Activated naive CD8-positive, alpha-beta T cell treated with anti-CD3 and anti-CD28 coated beads, Interleukin-2, amount 50 U/mL, for 24 hours (primary cell): ENCODE measurements at regions not wholly inside any gene's neighbourhood (a gene's known extent, or its start where the extent isn't known, plus 50 kb on each side); places are given as distances from the start of the nearest gene placed in this dataset.
A peak's percentile ranks its signal among the peaks of the same experiment; 100 is the strongest.

ENCODE experiments used
- ATAC-seq: fragments of 150-1000 bp; cut with Tn5 transposase; one replicate; pipeline ENCODE4 v1.10.0; 2021
- DNase-seq: peaks from one replicate; pipeline ENCODE4 v3.0.0; 2021
- H3K27ac Mint-ChIP-seq: one replicate; pipeline ENCODE4 v1.8.0; 2021; ENCODE audit warnings: mild to moderate bottlenecking, mixed read lengths
- H3K27me3 Mint-ChIP-seq: one replicate; pipeline ENCODE4 v1.8.0; 2021; ENCODE audit warnings: mixed read lengths
- H3K36me3 Mint-ChIP-seq: one replicate; pipeline ENCODE4 v1.8.0; 2021; ENCODE audit warnings: low read depth, mixed read lengths
- H3K4me1 Mint-ChIP-seq: one replicate; pipeline ENCODE4 v1.8.0; 2021; ENCODE audit warnings: mixed read lengths
- H3K4me3 Mint-ChIP-seq: one replicate; pipeline ENCODE4 v1.8.0; 2021; ENCODE audit warnings: mild to moderate bottlenecking, moderate library complexity, mixed read lengths
- H3K9me3 Mint-ChIP-seq: one replicate; pipeline ENCODE4 v1.8.0; 2021; ENCODE audit warnings: mixed read lengths

DNA sequence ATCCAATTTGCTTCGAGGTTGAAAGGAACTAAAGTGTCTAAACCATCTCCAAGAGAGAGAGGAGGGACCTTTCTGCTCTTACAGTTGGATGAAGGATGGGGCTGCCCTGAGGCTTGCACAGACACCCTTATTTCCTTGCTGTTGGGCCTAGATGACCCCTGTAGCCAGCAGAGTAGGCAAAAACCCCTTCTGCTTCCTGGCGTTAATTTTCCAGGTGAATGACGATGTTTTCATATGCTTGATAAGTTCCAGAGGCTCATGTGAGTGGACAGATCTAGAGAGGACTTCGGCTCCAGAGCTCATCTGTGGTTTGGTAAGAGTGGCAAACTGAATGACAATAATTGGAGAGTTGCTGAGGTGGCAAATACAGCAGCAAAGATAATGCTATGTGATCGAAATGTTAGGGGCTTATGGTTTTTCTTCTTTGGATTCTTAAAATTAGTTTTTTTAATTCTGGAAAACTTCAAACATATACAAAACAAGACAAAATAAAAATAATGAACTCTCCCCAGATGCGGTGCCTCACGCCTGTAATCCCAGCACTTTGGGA lies 98.6 kb upstream of the MAP4K3 start:
- peaks cover 2% of the 10 kb centered on the region for H3K36me3 Mint-ChIP-seq

DNA sequence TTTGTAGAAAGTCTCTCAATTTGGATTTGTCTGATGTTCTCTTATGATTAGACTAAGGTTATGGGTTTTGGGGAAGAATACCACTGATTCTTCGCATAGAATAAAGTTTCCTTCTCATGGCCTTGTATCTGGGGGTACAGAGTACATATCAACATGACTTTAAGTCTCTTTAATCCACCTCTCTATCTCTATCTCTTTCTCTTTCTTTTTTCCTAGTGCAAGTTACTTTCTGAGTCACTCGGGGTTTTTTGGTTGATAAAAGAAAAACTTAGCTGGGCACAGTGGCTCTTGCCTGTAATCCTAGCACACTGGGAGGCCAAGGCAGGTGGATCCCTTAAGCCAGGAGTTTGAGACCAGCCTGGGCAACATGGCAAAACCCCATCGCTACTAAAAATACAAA lies 100.1 kb upstream of the MAP4K3 start:
- Mint-ChIP-seq H3K27me3 (no peaks in the 10 kb centered on the region), H3K27ac (peak overlapping the region; percentile 5), H3K4me1 (peaks cover 20% of the 10 kb centered on the region), H3K9me3 (no peaks in the 10 kb centered on the region), H3K4me3 (no peak overlapping the region), H3K36me3 (peaks cover 2% of the 10 kb centered on the region)
- ATAC-seq = peak; percentile 77
- no peak for DNase-seq

More for the DNA sequence above, 98.6 kb upstream of the MAP4K3 start:
- no peak for ATAC-seq
- Mint-ChIP-seq H3K27ac (no peak overlapping the region), H3K4me3 (no peak overlapping the region), H3K9me3 (no peaks in the 10 kb centered on the region), H3K4me1 (peaks cover 14% of the 10 kb centered on the region), H3K27me3 (no peaks in the 10 kb centered on the region)
- DNase-seq = no peak

- ATAC-seq (no peak), DNase-seq (no peak)
- Mint-ChIP-seq H3K27me3 (no peaks in the 10 kb centered on the region), H3K9me3 (no peaks in the 10 kb centered on the region), H3K36me3 (peaks cover 2% of the 10 kb centered on the region), H3K4me3 (no peak overlapping the region), H3K27ac (no peak overlapping the region), H3K4me1 (peaks cover 20% of the 10 kb centered on the region)
These were observed 101.6 kb upstream of the MAP4K3 start for GRCh38 chr2:39538718-39539117.

GRCh38 chr2:39540414-39540813 lies 103.3 kb upstream of the MAP4K3 start:
- ATAC-seq (no peak), DNase-seq (no peak)
- H3K27ac Mint-ChIP-seq = peak overlapping the region; percentile 8
- H3K4me3 Mint-ChIP-seq = no peak overlapping the region
- peaks cover 21% of the 10 kb centered on the region for H3K4me1 Mint-ChIP-seq
- peaks cover 6% of the 10 kb centered on the region for H3K27me3 Mint-ChIP-seq
- H3K9me3 Mint-ChIP-seq = no peaks in the 10 kb centered on the region
- H3K36me3 Mint-ChIP-seq = peaks cover 2% of the 10 kb centered on the region

GRCh38 chr2:39541011-39541930 lies 104.2 kb upstream of the MAP4K3 start:
- Mint-ChIP-seq H3K9me3 (no peaks in the 10 kb centered on the region), H3K4me3 (no peak overlapping the region), H3K4me1 (peaks cover 21% of the 10 kb centered on the region), H3K27ac (peak overlapping the region; percentile 8), H3K27me3 (peaks cover 6% of the 10 kb centered on the region), H3K36me3 (peaks cover 2% of the 10 kb centered on the region)
- peak; percentile 35 for ATAC-seq
- DNase-seq = no peak

DNA sequence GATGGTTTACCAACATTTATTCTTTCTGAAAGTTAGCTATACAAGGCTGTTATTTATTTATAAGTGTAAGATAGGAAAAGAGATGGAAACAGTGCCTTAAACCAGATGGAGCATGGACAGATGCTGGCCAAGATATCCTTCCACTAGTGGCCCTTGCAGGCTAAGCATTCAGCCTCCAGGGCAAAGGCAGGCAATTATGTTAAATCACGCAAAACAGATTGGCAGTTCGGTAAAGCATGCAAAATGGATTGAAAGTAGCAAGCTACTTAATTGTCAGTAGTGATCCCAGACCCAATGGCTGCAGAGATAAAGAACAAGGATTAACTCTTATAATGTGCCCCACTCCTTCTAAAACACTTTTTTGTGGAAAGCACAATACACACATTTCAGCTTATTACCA lies 105.4 kb upstream of the MAP4K3 start:
- no peak overlapping the region for H3K4me3 Mint-ChIP-seq
- peaks cover 6% of the 10 kb centered on the region for H3K27me3 Mint-ChIP-seq
- ATAC-seq = no peak
- no peak for DNase-seq
- H3K4me1 Mint-ChIP-seq = peaks cover 16% of the 10 kb centered on the region
- no peak overlapping the region for H3K27ac Mint-ChIP-seq
- H3K9me3 Mint-ChIP-seq = no peaks in the 10 kb centered on the region
- peaks cover 2% of the 10 kb centered on the region for H3K36me3 Mint-ChIP-seq

DNA sequence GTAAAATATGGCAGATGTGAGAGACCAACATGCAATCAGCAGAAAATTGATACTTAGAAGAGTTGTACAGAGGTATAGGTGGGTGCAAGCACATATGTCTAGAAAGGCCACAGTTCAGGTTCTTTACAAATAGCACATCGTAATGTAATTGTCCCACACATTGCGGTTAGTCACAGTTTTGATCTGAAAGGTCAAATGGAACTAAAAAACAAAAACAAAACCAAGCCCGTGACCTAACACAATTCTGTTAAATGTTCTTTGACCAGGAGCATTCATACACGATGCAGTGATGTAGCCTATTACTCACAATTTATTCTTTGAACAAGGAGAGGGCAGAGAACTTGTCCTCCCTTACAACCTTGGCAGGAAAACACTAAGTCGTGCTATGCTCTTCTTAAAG lies 108.9 kb upstream of the MAP4K3 start:
- Mint-ChIP-seq H3K36me3 (no peaks in the 10 kb centered on the region), H3K27ac (no peak overlapping the region), H3K27me3 (peaks cover 8% of the 10 kb centered on the region), H3K4me3 (no peak overlapping the region), H3K9me3 (no peaks in the 10 kb centered on the region), H3K4me1 (peaks cover 7% of the 10 kb centered on the region)
- no peak for ATAC-seq
- DNase-seq = no peak

DNA sequence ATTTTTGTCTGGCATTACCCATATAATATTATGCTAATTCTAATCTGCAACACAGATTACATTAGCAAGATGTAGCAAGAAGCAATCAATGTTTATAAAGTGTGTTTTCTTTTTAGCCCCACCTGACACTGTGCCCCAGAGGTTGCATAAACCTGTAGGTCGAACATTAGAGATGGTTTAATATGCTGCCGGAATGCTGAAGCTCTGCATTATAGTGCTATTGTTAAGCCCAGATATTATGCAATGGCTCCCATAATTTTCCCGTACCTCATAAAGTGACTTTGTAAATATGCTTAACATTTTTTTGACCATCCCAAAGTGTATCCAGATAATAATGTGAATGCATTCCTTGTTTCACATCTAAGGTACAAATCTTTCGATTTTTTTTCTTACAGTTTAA lies 109.3 kb upstream of the MAP4K3 start:
- no peaks in the 10 kb centered on the region for H3K9me3 Mint-ChIP-seq
- H3K27me3 Mint-ChIP-seq = peaks cover 8% of the 10 kb centered on the region
- peaks cover 4% of the 10 kb centered on the region for H3K4me1 Mint-ChIP-seq
- H3K27ac Mint-ChIP-seq = no peak overlapping the region
- no peaks in the 10 kb centered on the region for H3K36me3 Mint-ChIP-seq
- no peak for DNase-seq
- no peak for ATAC-seq
- H3K4me3 Mint-ChIP-seq = no peak overlapping the region

DNA sequence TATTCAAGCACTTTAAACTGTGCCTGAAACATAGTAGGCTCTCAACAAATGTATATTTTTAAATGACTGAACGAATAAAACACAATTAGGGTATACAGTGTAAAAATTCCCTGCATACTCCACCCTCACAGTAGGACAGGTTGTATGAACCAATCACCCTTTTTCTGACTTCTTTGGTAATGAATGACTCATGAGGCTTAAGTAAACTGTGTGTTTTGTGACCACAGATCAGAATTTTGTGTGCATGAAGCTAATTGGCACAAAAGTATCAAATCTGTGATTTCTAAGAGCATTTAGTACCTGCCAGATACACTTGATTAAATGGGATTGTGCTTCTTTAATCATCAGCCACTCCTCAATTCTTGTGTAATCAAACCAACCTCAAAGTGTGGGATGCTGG lies 109.9 kb upstream of the MAP4K3 start:
- no peaks in the 10 kb centered on the region for H3K36me3 Mint-ChIP-seq
- peaks cover 4% of the 10 kb centered on the region for H3K4me1 Mint-ChIP-seq
- no peak overlapping the region for H3K27ac Mint-ChIP-seq
- no peaks in the 10 kb centered on the region for H3K9me3 Mint-ChIP-seq
- H3K4me3 Mint-ChIP-seq = no peak overlapping the region
- no peak for DNase-seq
- H3K27me3 Mint-ChIP-seq = peaks cover 8% of the 10 kb centered on the region
- no peak for ATAC-seq

DNA sequence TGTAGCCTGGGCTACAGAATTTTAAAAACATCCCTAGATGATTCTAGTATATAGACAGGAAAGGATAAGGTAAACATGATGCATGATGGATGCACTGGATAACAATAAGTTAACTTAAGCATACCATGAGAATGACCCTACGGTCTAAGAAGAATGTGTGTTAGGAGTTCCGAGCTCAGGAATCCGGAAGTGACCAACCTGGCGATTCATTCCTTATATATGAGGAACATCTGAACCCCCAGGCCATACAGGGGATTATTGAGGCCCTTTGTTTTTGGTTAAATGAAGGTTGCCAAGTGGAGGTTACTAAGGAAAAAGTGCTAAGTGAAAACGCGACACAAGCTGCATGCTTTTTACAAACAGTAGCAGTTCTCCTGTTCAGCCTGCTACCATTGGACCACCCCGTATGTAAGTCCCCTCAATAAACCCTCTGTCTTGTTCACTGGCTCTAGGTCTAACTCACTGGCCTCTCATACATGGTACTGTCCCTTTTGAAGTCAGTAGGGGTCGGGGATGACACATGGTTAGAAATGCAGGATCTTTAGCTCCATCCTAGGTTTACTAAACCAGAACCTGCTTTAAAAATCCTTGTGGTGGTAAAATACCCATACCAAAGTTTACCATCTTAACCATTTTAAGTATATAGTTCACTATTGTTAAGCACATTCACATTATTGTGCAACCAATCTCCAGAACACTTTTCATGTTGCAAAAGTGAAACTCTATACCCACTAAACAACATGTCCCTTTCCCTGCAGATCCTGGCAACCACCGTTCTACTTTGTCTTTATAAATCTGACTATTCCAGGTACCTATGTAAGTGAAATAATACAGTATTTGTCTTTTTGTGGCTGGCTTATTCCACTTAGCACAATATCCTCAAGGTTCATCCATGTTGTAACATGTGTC lies 111.0 kb upstream of the MAP4K3 start:
- Mint-ChIP-seq H3K4me3 (no peak overlapping the region), H3K9me3 (no peaks in the 10 kb centered on the region), H3K27ac (no peak overlapping the region), H3K4me1 (peaks cover 4% of the 10 kb centered on the region), H3K27me3 (peaks cover 8% of the 10 kb centered on the region), H3K36me3 (no peaks in the 10 kb centered on the region)
- ATAC-seq (no peak), DNase-seq (no peak)

- peaks cover 4% of the 10 kb centered on the region for H3K4me1 Mint-ChIP-seq
- no peak for ATAC-seq
These were observed 111.9 kb upstream of the MAP4K3 start for GRCh38 chr2:39549000-39549399.

DNA sequence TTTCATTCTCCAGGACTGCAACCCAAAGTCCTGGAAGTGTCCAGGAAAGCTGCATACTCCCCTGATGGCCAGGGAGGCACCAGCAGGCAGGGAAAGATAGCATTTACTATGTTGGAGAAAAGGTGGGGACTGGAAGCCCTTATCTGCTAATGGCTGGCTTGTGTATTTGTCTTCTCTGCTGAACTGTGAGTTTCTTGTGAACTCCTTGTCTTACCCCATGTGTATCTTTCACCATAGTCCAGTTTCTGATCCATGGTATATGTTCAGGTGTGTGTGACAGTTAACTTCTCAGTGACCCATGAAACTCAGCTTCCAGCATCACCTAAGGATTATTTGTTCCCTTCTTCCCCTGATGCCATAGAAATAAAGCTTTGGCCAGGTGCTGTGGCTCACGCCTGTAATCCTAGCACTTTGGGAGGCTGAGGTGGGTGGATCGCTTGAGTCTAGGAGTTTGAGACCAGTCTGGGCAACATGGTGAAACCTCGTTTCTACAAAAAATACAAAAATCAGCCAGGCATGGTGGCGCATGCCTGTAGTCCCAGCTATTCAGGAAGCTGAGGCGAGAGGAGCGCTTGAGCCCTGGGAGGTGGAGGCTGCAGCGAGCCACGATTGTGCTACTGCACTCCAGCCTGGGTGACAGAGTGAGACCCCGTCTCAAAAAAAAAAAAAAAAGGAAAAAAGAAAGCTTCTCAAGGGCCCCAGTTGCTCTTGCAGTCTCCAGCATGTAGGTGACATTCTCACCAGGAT lies 112.8 kb upstream of the MAP4K3 start:
- Mint-ChIP-seq H3K9me3 (no peaks in the 10 kb centered on the region), H3K4me1 (peaks cover 4% of the 10 kb centered on the region), H3K27ac (no peak overlapping the region), H3K4me3 (no peak overlapping the region), H3K36me3 (no peaks in the 10 kb centered on the region), H3K27me3 (peaks cover 5% of the 10 kb centered on the region)
- ATAC-seq (no peak), DNase-seq (no peak)

More at GRCh38 chr2:39549000-39549399, 111.9 kb upstream of the MAP4K3 start:
- no peaks in the 10 kb centered on the region for H3K36me3 Mint-ChIP-seq
- H3K4me3 Mint-ChIP-seq = no peak overlapping the region
- H3K27me3 Mint-ChIP-seq = peaks cover 8% of the 10 kb centered on the region
- H3K9me3 Mint-ChIP-seq = no peaks in the 10 kb centered on the region
- DNase-seq = no peak
- no peak overlapping the region for H3K27ac Mint-ChIP-seq

DNA sequence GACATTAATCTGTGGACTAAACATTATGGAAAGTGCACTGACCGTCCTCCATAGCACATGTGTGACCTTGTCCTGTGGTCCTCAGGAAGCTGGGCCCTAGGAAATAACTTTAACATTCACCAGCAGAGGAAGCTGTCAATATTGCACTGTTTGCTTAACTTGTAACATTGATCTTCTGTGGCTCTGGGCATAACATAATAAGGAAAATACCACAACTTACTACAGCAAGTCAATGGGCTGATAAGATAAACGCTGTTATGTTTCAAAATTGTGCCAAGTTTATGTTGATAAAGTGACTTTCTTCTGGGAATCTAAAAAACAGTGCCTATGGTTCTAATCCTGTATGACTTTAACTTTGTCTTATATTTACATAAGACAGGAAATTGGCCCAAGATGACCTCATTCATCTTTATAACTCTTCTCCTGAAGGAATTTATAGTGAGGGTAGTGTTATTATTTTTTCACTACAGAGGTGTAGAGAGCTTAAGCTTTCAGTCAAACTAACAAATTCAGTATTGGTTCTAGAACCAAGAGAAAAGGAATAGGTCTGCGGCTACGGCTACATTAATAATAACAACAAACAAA lies 113.7 kb upstream of the MAP4K3 start:
- Mint-ChIP-seq H3K4me3 (no peak overlapping the region), H3K27me3 (peaks cover 2% of the 10 kb centered on the region), H3K36me3 (no peaks in the 10 kb centered on the region), H3K9me3 (no peaks in the 10 kb centered on the region), H3K27ac (no peak overlapping the region), H3K4me1 (peaks cover 2% of the 10 kb centered on the region)
- DNase-seq (no peak), ATAC-seq (no peak)

- Mint-ChIP-seq H3K27ac (no peak overlapping the region), H3K9me3 (peaks cover 20% of the 10 kb centered on the region), H3K27me3 (no peaks in the 10 kb centered on the region), H3K36me3 (peaks cover 4% of the 10 kb centered on the region), H3K4me3 (no peak overlapping the region), H3K4me1 (no peaks in the 10 kb centered on the region)
- no peak for DNase-seq
- no peak for ATAC-seq
These were observed 106.8 kb upstream of the TMEM178A start for GRCh38 chr2:39558906-39559305.
